Activated naive CD4-positive, alpha-beta T cell treated with anti-CD3 and anti-CD28 coated beads, Interleukin-2, amount 10 ng/mL, durations not matched to agents 7 days and 5 days (primary cell): ENCODE measurements at regions not wholly inside any gene's neighbourhood (a gene's known extent, or its start where the extent isn't known, plus 50 kb on each side); places are given as distances from the start of the nearest gene placed in this dataset.

Experiments
- CTCF ChIA-PET: fragments of 350-600 bp; sonication (Branson Sonifier 250); formaldehyde crosslinking; loops from one replicate; lab custom pipeline; 2021; ENCODE audit warnings: antibody characterized with exemption; lab: Charles Lee
- DNase-seq: peaks from one replicate; pipeline ENCODE4 v3.0.0-alpha.2; 2020
- H3K27ac Mint-ChIP-seq: one replicate; pipeline ENCODE4 v1.8.0; 2021; ENCODE audit warnings: mild to moderate bottlenecking, moderate library complexity, mixed read lengths
- H3K27me3 Mint-ChIP-seq: one replicate; pipeline ENCODE4 v1.8.0; 2021; ENCODE audit warnings: mild to moderate bottlenecking, mixed read lengths
- H3K36me3 Mint-ChIP-seq: one replicate; pipeline ENCODE4 v1.8.0; 2021; ENCODE audit warnings: mixed read lengths
- H3K4me1 Mint-ChIP-seq: one replicate; pipeline ENCODE4 v1.8.0; 2021; ENCODE audit warnings: mixed read lengths
- H3K4me3 Mint-ChIP-seq: one replicate; pipeline ENCODE4 v1.8.0; 2021; ENCODE audit warnings: mild to moderate bottlenecking, moderate library complexity, mixed read lengths
- H3K9me3 Mint-ChIP-seq: one replicate; pipeline ENCODE4 v1.8.0; 2021; ENCODE audit warnings: mixed read lengths

DNA sequence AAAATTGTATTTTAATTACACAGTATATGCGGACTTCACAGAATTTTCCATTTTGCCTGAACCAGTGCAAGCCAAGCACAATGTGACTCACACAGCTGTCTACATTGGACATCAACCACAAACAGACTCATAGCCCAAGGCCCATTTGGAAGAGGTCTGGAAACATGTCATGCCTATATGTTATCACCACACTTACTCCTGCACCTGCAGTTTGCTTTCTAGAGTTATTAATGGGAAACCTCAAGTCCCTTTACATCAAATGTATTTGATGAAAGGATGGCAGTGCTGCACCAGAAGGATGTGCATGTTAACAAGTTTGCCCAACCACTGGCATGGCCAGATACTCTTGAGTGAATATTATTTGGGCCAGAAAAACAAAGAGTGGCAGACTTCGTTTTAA is 548.9 kb upstream of the CDH2 start:
- H3K4me1 Mint-ChIP-seq = no peaks in the 10 kb centered on the region
- H3K4me3 Mint-ChIP-seq = no peak overlapping the region
- H3K27me3 Mint-ChIP-seq = no peaks in the 10 kb centered on the region
- H3K9me3 Mint-ChIP-seq = peaks cover 2% of the 10 kb centered on the region
- H3K27ac Mint-ChIP-seq = no peak overlapping the region
- DNase-seq = no peak
- no peaks in the 10 kb centered on the region for H3K36me3 Mint-ChIP-seq
- CTCF ChIA-PET = no interaction called here

DNA sequence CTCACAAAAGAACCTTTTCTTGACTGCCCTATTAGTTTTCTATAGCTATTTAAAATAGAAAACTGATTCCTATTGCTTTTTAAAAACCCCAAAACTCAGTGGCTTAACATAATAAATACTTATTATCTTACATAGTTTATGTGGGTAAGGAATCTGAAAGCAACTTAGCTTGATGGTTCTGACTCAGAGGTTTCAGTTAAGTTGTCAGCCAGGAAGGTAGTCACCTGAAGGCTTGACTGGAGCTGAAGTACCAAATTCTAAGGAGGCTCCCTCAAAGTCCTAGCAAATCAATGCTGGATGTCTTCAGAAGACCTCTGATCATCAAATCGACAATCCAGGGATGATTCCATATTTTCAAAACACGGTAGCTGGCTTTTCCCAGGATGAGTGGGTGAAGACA is 546.6 kb upstream of the CDH2 start:
- H3K4me3 Mint-ChIP-seq = no peak overlapping the region
- CTCF ChIA-PET = no interaction called here
- H3K36me3 Mint-ChIP-seq = no peaks in the 10 kb centered on the region
- H3K9me3 Mint-ChIP-seq = peaks cover 2% of the 10 kb centered on the region
- H3K27ac Mint-ChIP-seq = no peak overlapping the region
- H3K27me3 Mint-ChIP-seq = no peaks in the 10 kb centered on the region
- H3K4me1 Mint-ChIP-seq = no peaks in the 10 kb centered on the region
- no peak for DNase-seq

DNA sequence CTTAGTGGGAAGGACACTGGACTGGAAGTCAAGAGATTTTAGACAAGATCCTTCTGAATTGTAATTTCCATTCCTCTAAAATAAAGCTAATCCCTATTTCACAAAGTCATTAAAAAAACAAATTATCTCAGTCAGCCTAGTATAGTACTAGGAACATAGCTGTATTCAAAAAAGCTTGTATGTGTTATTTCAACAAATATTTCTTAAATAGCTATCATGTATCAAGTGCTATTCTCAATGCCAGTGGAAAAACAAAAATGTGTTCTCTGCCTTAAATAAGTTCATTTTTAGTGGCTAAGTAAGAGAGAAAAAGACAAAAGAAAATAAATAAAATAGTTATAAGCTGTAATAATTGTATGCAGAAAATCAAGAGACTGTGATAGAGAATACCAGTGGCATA is 541.8 kb upstream of the CDH2 start:
- CTCF ChIA-PET = no interaction called here
- H3K4me3 Mint-ChIP-seq = no peak overlapping the region
- no peaks in the 10 kb centered on the region for H3K36me3 Mint-ChIP-seq
- no peaks in the 10 kb centered on the region for H3K27me3 Mint-ChIP-seq
- no peak overlapping the region for H3K27ac Mint-ChIP-seq
- DNase-seq = no peak
- peaks cover 5% of the 10 kb centered on the region for H3K9me3 Mint-ChIP-seq
- no peaks in the 10 kb centered on the region for H3K4me1 Mint-ChIP-seq

DNA sequence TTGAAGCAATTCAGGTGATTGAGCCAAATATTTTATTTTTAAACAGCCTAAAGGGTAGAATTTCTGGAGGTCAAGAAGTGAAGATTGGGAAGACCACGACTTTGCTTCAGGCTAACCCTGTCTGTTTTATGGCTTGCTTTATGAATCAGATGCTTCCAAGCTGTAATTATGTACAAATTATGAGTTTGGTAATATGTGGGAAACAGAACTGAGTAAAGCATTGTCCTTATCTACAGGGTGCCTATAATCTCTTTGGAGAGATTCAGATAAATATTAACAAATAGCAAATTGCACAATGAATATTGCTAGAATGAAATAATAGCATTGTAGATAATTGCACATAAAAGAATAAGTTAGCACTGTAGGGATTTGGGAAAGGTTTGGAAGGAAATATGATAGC is 539.4 kb upstream of the CDH2 start:
- no peaks in the 10 kb centered on the region for H3K27me3 Mint-ChIP-seq
- no peaks in the 10 kb centered on the region for H3K4me1 Mint-ChIP-seq
- DNase-seq = no peak
- peaks cover 5% of the 10 kb centered on the region for H3K9me3 Mint-ChIP-seq
- CTCF ChIA-PET = no interaction called here
- H3K27ac Mint-ChIP-seq = no peak overlapping the region
- H3K36me3 Mint-ChIP-seq = no peaks in the 10 kb centered on the region
- no peak overlapping the region for H3K4me3 Mint-ChIP-seq

DNA sequence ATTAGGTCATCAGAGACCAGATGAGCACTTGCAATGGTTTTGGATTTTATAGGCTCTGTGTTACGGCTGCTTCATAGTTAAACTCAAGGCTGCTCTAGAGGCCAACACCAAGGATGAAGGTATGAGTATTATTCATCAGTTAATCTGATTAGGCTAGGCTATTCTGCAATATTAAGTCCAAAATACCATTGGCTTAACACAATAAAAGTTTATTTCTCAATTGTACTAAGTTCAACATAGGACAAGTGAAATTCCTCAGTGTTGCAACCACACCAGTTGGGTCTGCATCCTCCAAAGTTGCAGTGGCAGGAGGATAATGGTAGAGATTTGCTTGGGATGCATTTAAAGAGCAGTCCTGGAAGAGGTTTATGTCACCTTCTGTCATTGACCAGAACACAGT is 538.3 kb upstream of the CDH2 start:
- Mint-ChIP-seq H3K27me3 (no peaks in the 10 kb centered on the region), H3K4me1 (no peaks in the 10 kb centered on the region), H3K36me3 (no peaks in the 10 kb centered on the region), H3K27ac (no peak overlapping the region), H3K9me3 (peaks cover 5% of the 10 kb centered on the region), H3K4me3 (no peak overlapping the region)
- CTCF ChIA-PET = no interaction called here
- no peak for DNase-seq

DNA sequence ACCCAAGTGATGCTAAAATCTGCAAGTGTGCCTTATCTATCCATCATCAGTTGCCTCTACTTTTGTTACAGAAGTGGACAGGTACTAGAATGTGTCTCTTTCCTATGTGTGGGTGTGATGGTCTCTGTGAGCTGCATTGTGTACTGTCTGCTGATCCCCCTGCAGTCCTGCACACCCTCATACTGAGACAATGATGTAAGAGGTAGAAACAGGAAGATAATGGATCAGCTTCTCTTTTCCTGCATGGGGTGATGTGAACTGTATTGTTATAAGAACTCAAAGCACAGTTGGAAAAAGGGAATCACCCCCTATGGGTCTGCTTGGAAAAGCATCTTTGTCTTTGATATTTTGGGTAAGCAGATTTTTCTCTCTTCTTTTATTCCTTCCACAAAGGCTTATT is 537.6 kb upstream of the CDH2 start:
- CTCF ChIA-PET = no interaction called here
- Mint-ChIP-seq H3K4me1 (no peaks in the 10 kb centered on the region), H3K27ac (no peak overlapping the region), H3K27me3 (no peaks in the 10 kb centered on the region), H3K4me3 (no peak overlapping the region), H3K36me3 (no peaks in the 10 kb centered on the region), H3K9me3 (peaks cover 5% of the 10 kb centered on the region)
- no peak for DNase-seq

DNA sequence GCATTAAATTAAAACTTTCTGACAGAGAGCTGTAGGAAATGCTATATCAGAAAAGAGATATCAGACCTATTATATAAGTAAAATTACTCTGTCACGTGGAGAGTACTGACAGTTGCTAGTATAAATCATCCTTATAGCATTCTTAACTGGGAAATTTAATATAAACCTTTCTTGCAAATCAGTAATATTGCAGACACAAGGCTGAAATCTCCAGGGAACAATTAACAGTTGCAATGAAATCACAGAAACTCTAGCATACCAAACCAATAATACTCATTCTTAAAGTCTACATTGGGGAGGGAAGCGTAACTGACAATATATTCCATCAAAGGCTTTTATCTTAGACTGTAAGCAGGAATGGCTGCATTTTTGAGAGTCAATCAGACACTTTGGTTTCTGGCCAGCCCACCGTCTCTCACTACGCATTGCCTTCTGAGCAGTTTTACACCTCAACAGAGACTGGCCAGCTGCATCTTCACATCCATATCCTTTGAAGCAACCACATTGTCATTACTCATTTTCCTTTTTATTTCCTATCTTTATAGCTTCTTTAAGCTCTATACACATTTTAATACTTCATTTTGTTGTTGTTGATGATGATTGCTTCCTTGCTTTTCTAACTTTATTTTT is 536.0 kb upstream of the CDH2 start:
- CTCF ChIA-PET = no interaction called here

DNA sequence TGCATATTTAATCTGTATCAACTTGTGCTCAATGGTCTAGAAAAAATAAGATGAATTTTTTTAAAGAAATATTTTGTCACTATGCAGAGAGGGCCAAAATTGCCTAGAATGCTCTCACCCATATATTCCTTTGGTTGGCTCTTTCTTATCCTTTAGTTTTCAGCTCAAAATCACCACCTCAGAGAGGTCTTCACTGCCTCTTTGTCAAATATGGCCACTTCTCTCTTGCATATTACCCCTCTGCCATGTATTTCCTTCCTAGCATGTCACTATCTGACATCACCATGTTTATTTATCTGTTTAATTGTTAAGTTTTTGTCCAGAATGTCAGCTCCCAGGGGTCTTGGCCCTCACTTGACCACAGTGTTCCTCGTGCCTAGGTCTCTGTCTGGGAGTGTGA is 535.2 kb upstream of the CDH2 start:
- Mint-ChIP-seq H3K36me3 (no peaks in the 10 kb centered on the region), H3K9me3 (peaks cover 5% of the 10 kb centered on the region), H3K4me3 (no peak overlapping the region), H3K4me1 (no peaks in the 10 kb centered on the region), H3K27ac (no peak overlapping the region), H3K27me3 (no peaks in the 10 kb centered on the region)
- no peak for DNase-seq
- CTCF ChIA-PET = no interaction called here

More for the DNA sequence above, 536.0 kb upstream of the CDH2 start:
- Mint-ChIP-seq H3K27ac (no peak overlapping the region), H3K4me1 (no peaks in the 10 kb centered on the region), H3K27me3 (no peaks in the 10 kb centered on the region), H3K9me3 (peaks cover 5% of the 10 kb centered on the region), H3K36me3 (no peaks in the 10 kb centered on the region), H3K4me3 (no peak overlapping the region)
- DNase-seq = no peak

DNA sequence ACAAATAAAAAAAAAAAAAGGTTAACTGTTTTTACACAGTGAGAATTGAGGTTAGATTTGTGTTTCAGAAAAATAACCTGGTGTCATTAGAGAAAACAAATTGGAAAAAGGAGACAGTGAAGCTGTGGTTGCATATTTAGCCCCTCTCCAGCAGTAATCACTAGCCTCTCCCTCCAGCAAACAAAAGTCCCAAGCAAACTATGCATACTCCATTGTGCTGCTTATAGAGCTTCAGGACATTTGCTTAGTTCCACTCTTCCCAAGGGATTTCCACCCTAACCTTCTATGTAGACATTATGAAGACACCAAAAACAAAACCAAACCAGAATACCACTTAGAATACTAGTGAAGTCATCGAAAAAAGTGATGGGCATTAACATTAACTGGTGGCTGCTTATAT is 534.2 kb upstream of the CDH2 start:
- no peak overlapping the region for H3K4me3 Mint-ChIP-seq

DNA sequence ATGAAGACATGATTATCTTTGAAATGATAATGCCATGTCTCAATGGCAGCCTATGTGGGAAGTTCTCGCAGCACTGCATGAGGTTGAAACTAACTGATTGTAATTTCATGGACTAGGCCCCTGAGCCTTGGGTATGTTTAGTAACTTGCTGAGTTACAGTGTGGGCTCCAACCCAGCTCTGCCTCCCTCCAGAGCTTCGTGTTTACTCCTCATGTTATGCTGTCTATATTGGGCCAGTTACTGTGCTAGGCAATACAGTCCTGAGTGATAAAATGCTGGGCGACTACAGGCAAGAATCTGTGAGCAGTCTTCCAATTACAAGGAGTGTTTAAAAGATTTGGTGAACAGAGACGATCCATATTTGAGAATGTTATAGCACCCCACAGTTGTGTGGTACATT is 530.1 kb upstream of the CDH2 start:
- H3K4me3 Mint-ChIP-seq = no peak overlapping the region
- no peaks in the 10 kb centered on the region for H3K9me3 Mint-ChIP-seq
- no peaks in the 10 kb centered on the region for H3K36me3 Mint-ChIP-seq
- H3K4me1 Mint-ChIP-seq = no peaks in the 10 kb centered on the region
- H3K27me3 Mint-ChIP-seq = no peaks in the 10 kb centered on the region
- DNase-seq = no peak
- no peak overlapping the region for H3K27ac Mint-ChIP-seq
- CTCF ChIA-PET = no interaction called here

More for the DNA sequence above, 534.2 kb upstream of the CDH2 start:
- H3K27ac Mint-ChIP-seq = no peak overlapping the region
- H3K36me3 Mint-ChIP-seq = no peaks in the 10 kb centered on the region
- no peaks in the 10 kb centered on the region for H3K4me1 Mint-ChIP-seq
- peaks cover 3% of the 10 kb centered on the region for H3K9me3 Mint-ChIP-seq
- CTCF ChIA-PET = no interaction called here
- no peak for DNase-seq
- H3K27me3 Mint-ChIP-seq = no peaks in the 10 kb centered on the region

DNA sequence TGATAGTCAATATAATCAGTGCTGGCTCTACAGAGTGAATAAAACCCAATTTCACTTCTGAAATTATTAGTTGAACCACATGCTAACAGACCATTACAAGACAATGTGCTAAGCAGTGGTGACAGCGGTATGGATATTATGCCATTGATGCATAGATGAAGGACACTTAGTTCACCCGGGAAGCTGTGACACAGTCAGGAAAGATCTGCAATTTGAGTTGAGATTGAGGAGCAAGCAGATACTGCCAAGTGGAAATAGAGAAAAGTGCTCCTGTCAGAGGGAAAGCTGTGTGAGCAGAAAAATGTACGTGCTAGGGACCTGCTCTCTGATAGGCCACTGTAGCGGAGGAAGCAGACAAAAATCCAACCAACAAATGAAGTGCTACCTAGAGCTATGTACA is 529.5 kb upstream of the CDH2 start:
- Mint-ChIP-seq H3K4me1 (no peaks in the 10 kb centered on the region), H3K27ac (no peak overlapping the region), H3K9me3 (no peaks in the 10 kb centered on the region), H3K36me3 (no peaks in the 10 kb centered on the region), H3K4me3 (no peak overlapping the region), H3K27me3 (no peaks in the 10 kb centered on the region)
- CTCF ChIA-PET = no interaction called here
- DNase-seq = no peak

DNA sequence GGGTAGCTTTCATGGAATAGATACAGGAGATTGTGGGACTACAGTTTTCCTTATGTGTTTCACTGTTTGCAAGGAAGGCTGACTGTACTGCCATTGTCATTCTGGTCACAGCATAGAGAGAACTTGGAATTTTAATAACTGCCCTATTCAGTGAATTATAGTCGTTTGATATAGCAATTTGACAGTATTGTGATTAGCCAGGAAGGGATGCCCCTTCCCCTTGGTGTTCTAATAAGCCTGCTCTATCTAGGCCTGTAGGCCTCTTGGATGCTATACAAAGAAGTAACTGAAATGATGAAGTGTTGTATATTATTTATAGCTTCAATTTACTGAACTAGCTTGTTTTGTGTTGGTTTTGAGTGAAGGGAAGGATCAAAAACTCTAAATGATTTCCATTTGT is 528.6 kb upstream of the CDH2 start:
- Mint-ChIP-seq H3K27me3 (no peaks in the 10 kb centered on the region), H3K4me1 (no peaks in the 10 kb centered on the region), H3K4me3 (no peak overlapping the region), H3K36me3 (no peaks in the 10 kb centered on the region), H3K27ac (no peak overlapping the region), H3K9me3 (no peaks in the 10 kb centered on the region)
- CTCF ChIA-PET = no interaction called here
- no peak for DNase-seq

DNA sequence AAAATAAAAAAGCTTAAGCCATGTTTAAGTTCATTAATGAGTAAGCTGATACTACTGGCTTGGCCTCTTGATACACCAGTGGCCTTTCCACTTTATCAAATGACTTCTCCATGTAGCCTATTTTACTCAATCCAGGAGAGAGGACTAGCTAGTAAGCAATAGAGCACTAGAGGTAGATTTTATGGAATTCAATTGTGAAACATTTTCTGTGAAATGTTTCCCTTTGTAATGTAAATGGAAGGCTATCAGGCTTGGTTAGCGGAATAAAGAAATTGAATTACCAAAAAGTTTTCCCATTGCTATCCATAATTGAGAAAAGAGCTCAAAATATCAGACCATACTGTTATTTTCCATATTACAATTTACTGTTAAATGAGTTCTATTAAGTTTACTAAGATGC is 515.4 kb upstream of the CDH2 start:
- H3K9me3 Mint-ChIP-seq = peaks cover 9% of the 10 kb centered on the region
- H3K4me1 Mint-ChIP-seq = no peaks in the 10 kb centered on the region
- CTCF ChIA-PET = no interaction called here
- H3K27ac Mint-ChIP-seq = no peak overlapping the region
- H3K36me3 Mint-ChIP-seq = no peaks in the 10 kb centered on the region
- no peaks in the 10 kb centered on the region for H3K27me3 Mint-ChIP-seq
- no peak for DNase-seq
- no peak overlapping the region for H3K4me3 Mint-ChIP-seq

DNA sequence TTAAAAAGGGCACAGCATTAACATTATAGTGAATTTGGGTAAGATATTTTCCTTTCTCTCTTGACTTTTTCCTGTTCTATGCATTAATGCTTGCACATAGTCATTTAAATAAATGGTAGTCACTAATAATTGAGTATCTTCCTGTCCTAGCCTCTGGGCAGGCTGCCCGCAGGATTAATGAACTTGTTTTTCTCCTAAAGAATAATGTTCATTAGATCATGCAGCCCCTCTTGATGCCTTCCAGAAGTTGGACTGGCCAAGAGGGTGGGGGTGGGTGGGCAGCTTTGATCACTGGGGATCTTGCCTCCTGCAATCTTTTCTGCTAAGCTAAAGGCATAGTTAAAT is 514.5 kb upstream of the CDH2 start:
- no peaks in the 10 kb centered on the region for H3K27me3 Mint-ChIP-seq
- DNase-seq = no peak
- CTCF ChIA-PET = interaction anchor here (0.7 kb wide), 1 partner anchor 67 kb away, joined by 3 read pairs; no protein-coding TSS in a partner anchor
- H3K4me1 Mint-ChIP-seq = no peaks in the 10 kb centered on the region
- H3K9me3 Mint-ChIP-seq = peaks cover 6% of the 10 kb centered on the region
- H3K27ac Mint-ChIP-seq = no peak overlapping the region
- H3K4me3 Mint-ChIP-seq = no peak overlapping the region
- H3K36me3 Mint-ChIP-seq = no peaks in the 10 kb centered on the region

DNA sequence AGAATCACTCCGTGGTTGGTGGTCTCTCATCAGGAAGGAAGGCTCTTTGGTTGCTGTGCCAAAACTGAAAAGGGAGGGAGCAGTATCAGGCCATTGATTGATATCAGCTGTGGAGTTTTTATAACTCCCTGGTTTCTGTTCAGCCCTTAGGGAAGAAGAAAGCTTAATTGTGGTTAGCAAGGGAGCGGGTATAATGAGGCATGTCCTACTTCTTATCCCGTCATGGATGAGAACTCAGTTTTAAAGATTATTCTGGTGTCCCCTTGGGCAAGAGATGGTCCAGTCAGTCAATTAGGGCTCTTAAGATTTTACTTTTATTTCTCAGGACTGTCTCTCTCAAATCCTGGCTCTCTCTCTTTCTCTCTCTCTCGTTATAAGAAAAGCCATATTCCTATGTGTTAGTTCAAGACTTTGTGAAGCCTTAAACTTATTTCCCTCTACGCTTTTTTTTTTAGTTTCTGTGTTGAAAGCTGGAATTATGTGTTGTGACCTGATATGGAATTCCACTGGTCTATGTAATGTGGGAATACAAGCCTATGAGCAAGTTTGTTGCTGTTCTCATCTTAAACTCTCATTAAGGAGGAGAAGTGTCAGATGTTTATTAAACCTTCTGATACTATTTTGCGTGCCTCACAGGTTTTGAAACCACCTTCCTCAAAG is 514.0 kb upstream of the CDH2 start:
- Mint-ChIP-seq H3K27ac (no peak overlapping the region), H3K27me3 (no peaks in the 10 kb centered on the region), H3K4me1 (no peaks in the 10 kb centered on the region), H3K4me3 (no peak overlapping the region), H3K9me3 (peaks cover 6% of the 10 kb centered on the region), H3K36me3 (no peaks in the 10 kb centered on the region)
- no peak for DNase-seq
- CTCF ChIA-PET = interaction anchor here (0.7 kb wide), 1 partner anchor 66 kb away, joined by 3 read pairs; no protein-coding TSS in a partner anchor
